GM12878 (cell line): ENCODE measurements at regions not wholly inside any gene's neighbourhood (a gene's known extent, or its start where the extent isn't known, plus 50 kb on each side); places are given as distances from the start of the nearest gene placed in this dataset.

Experiments used
- CTCF ChIP-seq, 3 experiments: IDR thresholded peaks in 2 of 3; conservative IDR thresholded peaks in 1 of 3; 2 replicates each; pipeline ENCODE4 v1.5.1; 2011; ENCODE audit warnings: low read depth in 3 of 3, low read length in 3 of 3, mild to moderate bottlenecking in 3 of 3, control low read depth in 2 of 3, moderate library complexity in 2 of 3, inconsistent platforms in 1 of 3, mixed read lengths in 1 of 3; ENCODE audit not compliant: control insufficient read depth in 2 of 3, insufficient read depth in 1 of 3; ENCODE audit errors: extremely low read depth in 1 of 3
- NFYA ChIP-seq: IDR thresholded peaks from 2 replicates; pipeline ENCODE4 v1.6.1; 2011; ENCODE audit warnings: low read depth, mild to moderate bottlenecking, low read length, improper control_type of control experiment, borderline replicate concordance
- POLR2AphosphoS5 ChIP-seq: IDR thresholded peaks from 2 replicates; pipeline ENCODE4 v1.6.1; 2011; ENCODE audit warnings: mild to moderate bottlenecking, low read length, inconsistent platforms
- ZNF207 ChIP-seq: fragments of 450-650 bp; IDR thresholded peaks from 2 replicates; pipeline ENCODE4 v1.6.1; 2014; ENCODE audit warnings: antibody characterized with exemption, mild to moderate bottlenecking, borderline replicate concordance

GRCh38 chr13:53141336-53141735 lies 112.7 kb downstream of the OLFM4 start:
- TF ChIP-seq CTCF (IDR thresholded peaks at IDR 0.05 in 2 of 3, conservative IDR thresholded peaks at IDR 0.05 in 1 of 3; ENCODE audit: control insufficient read depth in 2 of 3, extremely low read depth in 1 of 3, insufficient read depth in 1 of 3, low read depth in 3 of 3, low read length in 3 of 3) (no peak), NFYA (no peak), ZNF207 (no peak), POLR2AphosphoS5 (no peak)
